Activated T-helper 1 cell treated with anti-CD3 and anti-CD28 coated beads, Interleukin-12 subunit alpha, Interleukin-12 subunit beta, Interleukin-2, Interleukin-4 antibody, amounts not matched to agents 30 ng/mL and 10 ng/mL and 1 ng/mL, durations not matched to agents 14 hours and 24 hours and 36 hours (primary cell): ENCODE measurements at regions not wholly inside any gene's neighbourhood (a gene's known extent, or its start where the extent isn't known, plus 50 kb on each side); places are given as distances from the start of the nearest gene placed in this dataset.
A peak's percentile ranks its signal among the peaks of the same experiment; 100 is the strongest.
"Not testable (repeated sequence)": the region's sequence is repeated elsewhere in the genome, so short reads cannot be mapped to it uniquely, and the experiment has no call there.

Experiments used
- DNase-seq: peaks from one replicate; pipeline ENCODE4 v3.0.0; 2021; ENCODE audit warnings: low spot score
- H3K27ac Mint-ChIP-seq: one replicate; pipeline ENCODE4 v1.8.0; 2021; ENCODE audit warnings: mild to moderate bottlenecking, mixed read lengths
- H3K27me3 Mint-ChIP-seq: one replicate; pipeline ENCODE4 v1.8.0; 2022; ENCODE audit warnings: mild to moderate bottlenecking, moderate library complexity, mixed read lengths; ENCODE audit not compliant: insufficient read depth
- H3K36me3 Mint-ChIP-seq: one replicate; pipeline ENCODE4 v1.8.0; 2021; ENCODE audit warnings: low read depth, mixed read lengths
- H3K4me1 Mint-ChIP-seq: one replicate; pipeline ENCODE4 v1.8.0; 2021; ENCODE audit warnings: low read depth, mixed read lengths
- H3K4me3 Mint-ChIP-seq: one replicate; pipeline ENCODE4 v1.8.0; 2021; ENCODE audit warnings: mild to moderate bottlenecking, moderate library complexity, mixed read lengths
- H3K9me3 Mint-ChIP-seq: one replicate; pipeline ENCODE4 v1.8.0; 2021; ENCODE audit warnings: mixed read lengths
- intact Hi-C: fragments of 100-400 bp; cut with micrococcal nuclease; formaldehyde crosslinking; loops from one replicate; pipeline ENCODE4 v1.15.1; 2024

- Mint-ChIP-seq H3K36me3 (peaks cover 13% of the 10 kb centered on the region), H3K4me3 (no peak overlapping the region), H3K4me1 (peaks cover 75% of the 10 kb centered on the region), H3K27me3 (no peaks in the 10 kb centered on the region), H3K27ac (no peak overlapping the region), H3K9me3 (peaks cover 19% of the 10 kb centered on the region)
- DNase-seq = no peak
- intact Hi-C loops = no loop called here
These were observed 131.3 kb upstream of the RAP1B start for GRCh38 chr12:68479261-68479895.

- Mint-ChIP-seq H3K27me3 (no peaks in the 10 kb centered on the region), H3K4me3 (no peak overlapping the region), H3K9me3 (peaks cover 19% of the 10 kb centered on the region), H3K27ac (peak overlapping the region; percentile 91), H3K4me1 (peaks cover 80% of the 10 kb centered on the region), H3K36me3 (peaks cover 13% of the 10 kb centered on the region)
- no peak for DNase-seq
- intact Hi-C loops = loop anchor here (2.0 to 5.0 kb wide), 3 partner anchors 85 to 303 kb away; no protein-coding TSS in a partner anchor
These were observed 130.8 kb upstream of the RAP1B start for GRCh38 chr12:68479896-68480291.

GRCh38 chr12:68480526-68480925 lies 130.2 kb upstream of the RAP1B start:
- intact Hi-C loops = loop anchor here (2.0 to 5.0 kb wide), 3 partner anchors 84 to 303 kb away; no protein-coding TSS in a partner anchor
- no peak for DNase-seq
- Mint-ChIP-seq H3K4me1 (peaks cover 80% of the 10 kb centered on the region), H3K27ac (peak overlapping the region; percentile 91), H3K27me3 (no peaks in the 10 kb centered on the region), H3K9me3 (peaks cover 19% of the 10 kb centered on the region), H3K4me3 (peak overlapping the region; percentile 1), H3K36me3 (peaks cover 13% of the 10 kb centered on the region)

- DNase-seq = no peak
- H3K36me3 Mint-ChIP-seq = peaks cover 13% of the 10 kb centered on the region
- H3K27ac Mint-ChIP-seq = peak overlapping the region; percentile 91
These were observed 129.3 kb upstream of the RAP1B start for GRCh38 chr12:68481181-68481941.

GRCh38 chr12:68482014-68482413 lies 128.7 kb upstream of the RAP1B start:
- Mint-ChIP-seq H3K4me3 (peak overlapping the region; percentile 66), H3K27me3 (no peaks in the 10 kb centered on the region), H3K36me3 (peaks cover 13% of the 10 kb centered on the region), H3K27ac (peak overlapping the region; percentile 91), H3K4me1 (peaks cover 75% of the 10 kb centered on the region), H3K9me3 (peaks cover 19% of the 10 kb centered on the region)
- DNase-seq = no peak
- intact Hi-C loops = loop anchor here (2.0 to 5.0 kb wide), 2 partner anchors 305 to 361 kb away; no protein-coding TSS in a partner anchor

More at GRCh38 chr12:68481181-68481941, 129.3 kb upstream of the RAP1B start:
- Mint-ChIP-seq H3K27me3 (no peaks in the 10 kb centered on the region), H3K9me3 (peaks cover 19% of the 10 kb centered on the region), H3K4me1 (peaks cover 80% of the 10 kb centered on the region), H3K4me3 (peak overlapping the region; percentile 53)
- intact Hi-C loops = loop anchor here (1.0 to 5.0 kb wide), 12 partner anchors 16 to 327 kb away; partner anchors contain the start of genes MDM2 and RAP1B

GRCh38 chr12:68482660-68483059 lies 128.0 kb upstream of the RAP1B start:
- intact Hi-C loops = loop anchor here (1.0 to 5.0 kb wide), 3 partner anchors 9 to 362 kb away; no protein-coding TSS in a partner anchor
- H3K36me3 Mint-ChIP-seq = peaks cover 11% of the 10 kb centered on the region
- H3K27ac Mint-ChIP-seq = peak overlapping the region; percentile 91
- H3K4me3 Mint-ChIP-seq = peak overlapping the region; percentile 66
- no peaks in the 10 kb centered on the region for H3K27me3 Mint-ChIP-seq
- peak; percentile 44 for DNase-seq
- peaks cover 69% of the 10 kb centered on the region for H3K4me1 Mint-ChIP-seq
- peaks cover 16% of the 10 kb centered on the region for H3K9me3 Mint-ChIP-seq

- Mint-ChIP-seq H3K36me3 (peaks cover 10% of the 10 kb centered on the region), H3K4me3 (peak overlapping the region; percentile 64), H3K27ac (peak overlapping the region; percentile 93), H3K9me3 (peaks cover 14% of the 10 kb centered on the region), H3K4me1 (peaks cover 59% of the 10 kb centered on the region), H3K27me3 (no peaks in the 10 kb centered on the region)
- intact Hi-C loops = loop anchor here (1.0 to 5.0 kb wide), 3 partner anchors 8 to 363 kb away; no protein-coding TSS in a partner anchor
- DNase-seq = no peak
These were observed 126.9 kb upstream of the RAP1B start for GRCh38 chr12:68483592-68484383.

- intact Hi-C loops = loop anchor here (5.0 kb wide), 1 partner anchor 307 kb away; no protein-coding TSS in a partner anchor
- H3K4me1 Mint-ChIP-seq = peaks cover 52% of the 10 kb centered on the region
- H3K27ac Mint-ChIP-seq = not testable (repeated sequence)
These were observed 126.1 kb upstream of the RAP1B start for GRCh38 chr12:68484578-68484977.

GRCh38 chr12:68486449-68486848 lies 124.2 kb upstream of the RAP1B start:
- intact Hi-C loops, H3K36me3 Mint-ChIP-seq, H3K27ac Mint-ChIP-seq, DNase-seq, H3K9me3 Mint-ChIP-seq, H3K4me3 Mint-ChIP-seq, H3K27me3 Mint-ChIP-seq: not testable (repeated sequence)
- peaks cover 46% of the 10 kb centered on the region for H3K4me1 Mint-ChIP-seq

More at GRCh38 chr12:68484578-68484977, 126.1 kb upstream of the RAP1B start:
- not testable (repeated sequence) for DNase-seq, H3K27me3 Mint-ChIP-seq, H3K36me3 Mint-ChIP-seq, H3K9me3 Mint-ChIP-seq, H3K4me3 Mint-ChIP-seq

GRCh38 chr12:68487721-68488309 lies 122.9 kb upstream of the RAP1B start:
- intact Hi-C loops = no loop called here
- DNase-seq = no peak
- peaks cover 15% of the 10 kb centered on the region for H3K9me3 Mint-ChIP-seq
- H3K27ac Mint-ChIP-seq = no peak overlapping the region
- H3K27me3 Mint-ChIP-seq = peaks cover 3% of the 10 kb centered on the region
- H3K36me3 Mint-ChIP-seq = peaks cover 8% of the 10 kb centered on the region
- H3K4me3 Mint-ChIP-seq = no peak overlapping the region
- H3K4me1 Mint-ChIP-seq = peaks cover 39% of the 10 kb centered on the region

GRCh38 chr12:68489273-68489672 lies 121.4 kb upstream of the RAP1B start:
- Mint-ChIP-seq H3K36me3 (peaks cover 6% of the 10 kb centered on the region), H3K27ac (no peak overlapping the region), H3K9me3 (peaks cover 15% of the 10 kb centered on the region), H3K4me1 (peaks cover 25% of the 10 kb centered on the region), H3K4me3 (no peak overlapping the region), H3K27me3 (peaks cover 3% of the 10 kb centered on the region)
- no peak for DNase-seq
- intact Hi-C loops = no loop called here

- peak overlapping the region; percentile 57 for H3K27ac Mint-ChIP-seq
- intact Hi-C loops = loop anchor here (10.0 kb wide), 1 partner anchor 254 kb away; the partner anchor contains the start of gene SLC35E3
- no peak overlapping the region for H3K4me3 Mint-ChIP-seq
- peaks cover 6% of the 10 kb centered on the region for H3K36me3 Mint-ChIP-seq
- H3K27me3 Mint-ChIP-seq = peaks cover 3% of the 10 kb centered on the region
- no peak for DNase-seq
- H3K4me1 Mint-ChIP-seq = peaks cover 19% of the 10 kb centered on the region
- H3K9me3 Mint-ChIP-seq = peaks cover 15% of the 10 kb centered on the region
These were observed 120.2 kb upstream of the RAP1B start for GRCh38 chr12:68490476-68490875.
